ENCODE measurements at regions not wholly inside any gene's neighbourhood (a gene's known extent, or its start where the extent isn't known, plus 50 kb on each side); places are given as distances from the start of the nearest gene placed in this dataset.

GRCh38 chr4:31275906-31276305 is 555.7 kb downstream of the PCDH7 start:
- H3K4me1 ChIP-seq (replicated peaks in 1 of 4; ENCODE audit: control insufficient read depth in 3 of 4, insufficient read depth in 4 of 4, low read length in 3 of 4): no peaks in the 10 kb centered on the region
- H3K27me3 ChIP-seq (replicated peaks in 1 of 4; ENCODE audit: control insufficient read depth in 3 of 4, extremely low read depth in 1 of 4, insufficient read depth in 3 of 4, low read length in 3 of 4): no peaks in the 10 kb centered on the region
- H2BK15ac ChIP-seq (ENCODE audit: low read length): no peak overlapping the region
- no peak overlapping the region for H4K8ac ChIP-seq (ENCODE audit: extremely low read depth, insufficient read depth, low read length)
- no peak overlapping the region for H3K18ac ChIP-seq (ENCODE audit: extremely low read depth, low read length)
- no peak overlapping the region for H4K5ac ChIP-seq (ENCODE audit: insufficient read length, low read depth, low read length)
- ChIA-PET CTCF (ENCODE audit: partially characterized antibody) (no interaction called here), POLR2A (ENCODE audit: partially characterized antibody) (no interaction called here)
- H4K20me1 ChIP-seq (replicated peaks in 1 of 2; ENCODE audit: control insufficient read depth in 1 of 2, insufficient read depth in 2 of 2, low read length in 2 of 2): no peaks in the 10 kb centered on the region
- H2BK120ac ChIP-seq (replicated peaks; ENCODE audit: low read depth, low read length): no peak overlapping the region
- no peak overlapping the region for H3K56ac ChIP-seq (replicated peaks; ENCODE audit: insufficient read length, low read depth, low read length)
- H3K4me3 ChIP-seq (ENCODE audit: extremely low read depth in 1 of 4, insufficient read depth in 2 of 4, low read depth in 3 of 4, low read length in 4 of 4): no peak overlapping the region
- H3K9me3 ChIP-seq (ENCODE audit: insufficient read depth in 2 of 2, low read depth in 1 of 2, low read length in 1 of 2): no peaks in the 10 kb centered on the region
- H3K27ac ChIP-seq (ENCODE audit: low read depth, low read length): no peak overlapping the region
- H3K9ac ChIP-seq (replicated peaks in 1 of 4; ENCODE audit: extremely low read depth in 1 of 4, low read depth in 3 of 4, low read length in 3 of 4): no peak overlapping the region
- no peaks in the 10 kb centered on the region for H3K36me3 ChIP-seq (ENCODE audit: control insufficient read depth in 2 of 4, insufficient read depth in 4 of 4, low read length in 3 of 4)
- H3K79me2 ChIP-seq (ENCODE audit: control insufficient read depth in 1 of 2, insufficient read depth in 2 of 2, low read length in 2 of 2): no peaks in the 10 kb centered on the region
- H3K23ac ChIP-seq (ENCODE audit: insufficient read length): no peak overlapping the region
- no peak overlapping the region for H2AK5ac ChIP-seq (ENCODE audit: low read depth, low read length)
- no peaks in the 10 kb centered on the region for H3K79me1 ChIP-seq (ENCODE audit: low read depth, low read length)
- no peak overlapping the region for H3K14ac ChIP-seq (ENCODE audit: insufficient read length)
- H2BK20ac ChIP-seq (ENCODE audit: low read length): no peak overlapping the region
- FAIRE-seq: no peak
- H2BK12ac ChIP-seq (ENCODE audit: low read depth, low read length): no peak overlapping the region
- H3K23me2 ChIP-seq (ENCODE audit: low read depth, low read length): no peaks in the 10 kb centered on the region
- no peak overlapping the region for H2BK5ac ChIP-seq (ENCODE audit: low read depth, low read length)
- no peak overlapping the region for H3K4ac ChIP-seq (replicated peaks; ENCODE audit: insufficient read length, low read depth, low read length)
- no peak overlapping the region for H2AFZ ChIP-seq (ENCODE audit: low read length)
- no peak overlapping the region for H3K4me2 ChIP-seq (ENCODE audit: insufficient read depth in 1 of 2, low read depth in 2 of 2, low read length in 2 of 2)
- no peak for DNase-seq (ENCODE audit: low read depth in 1 of 2, low spot score in 2 of 2)
- H4K91ac ChIP-seq (replicated peaks; ENCODE audit: insufficient read length, low read length): no peak overlapping the region
- TF ChIP-seq POLR2A (IDR thresholded peaks at IDR 0.05; ENCODE audit: control extremely low read depth in 1 of 2, low read depth in 2 of 2, low read length in 2 of 2) (no peak), ZNF274 (IDR thresholded peaks at IDR 0.05; ENCODE audit: borderline replicate concordance, extremely low read depth, low read length) (no peak), CREB1 (IDR thresholded peaks at IDR 0.05) (no peak), PHF8 (conservative IDR thresholded peaks at IDR 0.05; ENCODE audit: low read depth, low read length) (no peak), SP1 (IDR thresholded peaks at IDR 0.05; ENCODE audit: low read depth, low read length) (no peak), NRF1 (IDR thresholded peaks at IDR 0.05; ENCODE audit: low read depth, low read length) (no peak), EZH2 (IDR thresholded peaks at IDR 0.05; ENCODE audit: low read depth, low read length, severe bottlenecking) (no peak), RXRA (IDR thresholded peaks at IDR 0.05; ENCODE audit: insufficient read depth, low read depth, low read length) (no peak), CTBP2 (IDR thresholded peaks at IDR 0.05; ENCODE audit: borderline replicate concordance, insufficient read depth, insufficient read length, low read length) (no peak), SUZ12 (IDR thresholded peaks at IDR 0.05; ENCODE audit: low read length) (no peak), BCL11A (IDR thresholded peaks at IDR 0.05; ENCODE audit: low read depth in 2 of 2, low read length in 2 of 2) (no peak), KDM5A (IDR thresholded peaks at IDR 0.05; ENCODE audit: low read length) (no peak), TBP (IDR thresholded peaks at IDR 0.05; ENCODE audit: low read depth, low read length) (no peak), TAF7 (optimal IDR thresholded peaks at IDR 0.05; ENCODE audit: borderline replicate concordance, low read depth, low read length) (no peak), POLR2AphosphoS5 (IDR thresholded peaks at IDR 0.05; ENCODE audit: low read depth, low read length) (no peak)
